ENCODE measurements at regions not wholly inside any gene's neighbourhood (a gene's known extent, or its start where the extent isn't known, plus 50 kb on each side); places are given as distances from the start of the nearest gene placed in this dataset.

GRCh38 chr14:86035882-86036281, 505.9 kb downstream of the FLRT2 start:
- no peak for ATAC-seq
- no peaks in the 10 kb centered on the region for H3K4me1 ChIP-seq

GRCh38 chr14:86027990-86028389, 498.0 kb downstream of the FLRT2 start:
- Histone ChIP-seq H3K27me3 (no peaks in the 10 kb centered on the region), H3K36me3 (replicated peaks in 1 of 2; ENCODE audit: insufficient read depth in 1 of 2, low read depth in 2 of 2) (no peaks in the 10 kb centered on the region), H3K9me3 (no peaks in the 10 kb centered on the region), H3K4me3 (no peak overlapping the region), H3K4me1 (no peaks in the 10 kb centered on the region), H3K27ac (no peak overlapping the region)
- no peak for TF ChIP-seq CTCF (IDR thresholded peaks at IDR 0.05)
- ATAC-seq (no peak), DNase-seq (no peak)
- 57 to 77% methylated on average over 1 of the region's 1 CpG for WGBS, 2 donors
- intact Hi-C loops (cut with DNase I): no loop called here

More at GRCh38 chr14:86035882-86036281, 505.9 kb downstream of the FLRT2 start:
- DNase-seq: peak in 3 of 4 donors; percentile 8 to 20 (median 12)
- no peak overlapping the region for H3K27ac ChIP-seq
- TF ChIP-seq CTCF (IDR thresholded peaks at IDR 0.05) (peak in 3 of 7 experiments; percentile 23 to 40 (median 25)), POLR2A (IDR thresholded peaks at IDR 0.05) (no peak)
- no peaks in the 10 kb centered on the region for H3K27me3 ChIP-seq
- 33 to 40% methylated on average over 2 of the region's 2 CpGs for WGBS, 2 donors
- no peaks in the 10 kb centered on the region for H3K36me3 ChIP-seq (replicated peaks in 1 of 2; ENCODE audit: insufficient read depth in 1 of 2, low read depth in 2 of 2)
- H3K9me3 ChIP-seq: no peaks in the 10 kb centered on the region
- intact Hi-C loops (cut with DNase I): no loop called here
- H3K4me3 ChIP-seq: no peak overlapping the region

- no peak overlapping the region for H3K4me3 ChIP-seq
- ATAC-seq (no peak), DNase-seq (no peak)
- intact Hi-C loops (cut with DNase I): no loop called here
- TF ChIP-seq CTCF (IDR thresholded peaks at IDR 0.05): no peak
- TF ChIP-seq POLR2A (IDR thresholded peaks at IDR 0.05): no peak
- no peaks in the 10 kb centered on the region for H3K27me3 ChIP-seq
- H3K27ac ChIP-seq: no peak overlapping the region
- H3K36me3 ChIP-seq (replicated peaks in 1 of 2; ENCODE audit: insufficient read depth in 1 of 2, low read depth in 2 of 2): no peaks in the 10 kb centered on the region
- no peaks in the 10 kb centered on the region for H3K9me3 ChIP-seq
- H3K4me1 ChIP-seq: no peaks in the 10 kb centered on the region
Observed at GRCh38 chr14:86027144-86027543, 497.2 kb downstream of the FLRT2 start.

GRCh38 chr14:86022031-86022629, 492.2 kb downstream of the FLRT2 start:
- Histone ChIP-seq H3K27me3 (no peaks in the 10 kb centered on the region), H3K9me3 (no peaks in the 10 kb centered on the region), H3K27ac (no peak overlapping the region), H3K4me1 (no peaks in the 10 kb centered on the region), H3K4me3 (no peak overlapping the region), H3K36me3 (replicated peaks in 1 of 2; ENCODE audit: insufficient read depth in 1 of 2, low read depth in 2 of 2) (no peaks in the 10 kb centered on the region)
- DNase-seq (no peak), ATAC-seq (no peak)
- intact Hi-C loops (cut with DNase I): no loop called here
- TF ChIP-seq CTCF (IDR thresholded peaks at IDR 0.05) (no peak), POLR2A (IDR thresholded peaks at IDR 0.05) (no peak)
- 24 to 28% methylated on average over 3 of the region's 3 CpGs for WGBS, 2 donors

- H3K27me3 ChIP-seq: no peaks in the 10 kb centered on the region
- no peak overlapping the region for H3K27ac ChIP-seq
- no peak for TF ChIP-seq CTCF (IDR thresholded peaks at IDR 0.05)
- TF ChIP-seq POLR2A (IDR thresholded peaks at IDR 0.05): no peak
- DNase-seq (no peak), ATAC-seq (no peak)
- H3K4me1 ChIP-seq: no peaks in the 10 kb centered on the region
- no peaks in the 10 kb centered on the region for H3K9me3 ChIP-seq
- H3K4me3 ChIP-seq: no peak overlapping the region
- intact Hi-C loops (cut with DNase I): no loop called here
- no peaks in the 10 kb centered on the region for H3K36me3 ChIP-seq (replicated peaks in 1 of 2; ENCODE audit: insufficient read depth in 1 of 2, low read depth in 2 of 2)
Observed at GRCh38 chr14:86020841-86021240, 490.9 kb downstream of the FLRT2 start.

Measured in body of pancreas (tissue), 4 donors.